Natural killer cell (primary cell): ENCODE measurements at regions not wholly inside any gene's neighbourhood (a gene's known extent, or its start where the extent isn't known, plus 50 kb on each side); places are given as distances from the start of the nearest gene placed in this dataset.

Source experiments
- ATAC-seq, 3 donors: fragments of 150-1000 bp in 2 of 3; fragments of 200-7000 bp in 1 of 3; cut with Tn5 transposase; 1 replicate in 1 of 3; 2 replicates in 2 of 3; pipeline ENCODE4 v1.10.0; 2021; ENCODE audit warnings: mild to moderate bottlenecking in 2 of 3, moderate library complexity in 2 of 3
- DNase-seq, 2 donors: peaks; one replicate each; pipeline versions ENCODE4 v3.0.0 to v3.0.0-alpha.2; 2013 to 2021; ENCODE audit warnings: mixed read lengths in 1 of 2
- H3K27ac ChIP-seq: one replicate; pipeline ENCODE4 v1.5.1; 2013; ENCODE audit warnings: mild to moderate bottlenecking, low read length
- H3K27me3 ChIP-seq: one replicate; pipeline ENCODE4 v1.6.1; 2013; ENCODE audit warnings: low read length; ENCODE audit not compliant: control insufficient read depth, insufficient read depth
- H3K36me3 ChIP-seq: one replicate; pipeline ENCODE4 v1.6.1; 2013; ENCODE audit warnings: low read length; ENCODE audit not compliant: control insufficient read depth, insufficient read depth
- H3K4me1 ChIP-seq: one replicate; pipeline ENCODE4 v1.6.1; 2013; ENCODE audit warnings: low read length; ENCODE audit not compliant: control insufficient read depth, insufficient read depth
- H3K4me3 ChIP-seq: one replicate; pipeline ENCODE4 v1.5.1; 2013; ENCODE audit warnings: low read length
- H3K9me3 ChIP-seq: one replicate; pipeline ENCODE4 v1.6.1; 2013; ENCODE audit warnings: low read length; ENCODE audit not compliant: control insufficient read depth, insufficient read depth
- H3K27ac Mint-ChIP-seq, 2 donors: one replicate each; pipeline ENCODE4 v1.8.0; 2022; ENCODE audit warnings: mild to moderate bottlenecking in 2 of 2, mixed read lengths in 2 of 2, moderate library complexity in 1 of 2
- H3K27me3 Mint-ChIP-seq, 2 donors: one replicate each; pipeline ENCODE4 v1.8.0; 2022; ENCODE audit warnings: low read depth in 2 of 2, mixed read lengths in 2 of 2
- H3K36me3 Mint-ChIP-seq: one replicate; pipeline ENCODE4 v1.8.0; 2022; ENCODE audit warnings: mixed read lengths
- H3K4me1 Mint-ChIP-seq, 2 donors: one replicate each; pipeline ENCODE4 v1.8.0; 2022; ENCODE audit warnings: mixed read lengths in 2 of 2
- H3K4me3 Mint-ChIP-seq: one replicate; pipeline ENCODE4 v1.8.0; 2022; ENCODE audit warnings: mild to moderate bottlenecking, moderate library complexity, mixed read lengths
- H3K9me3 Mint-ChIP-seq, 2 donors: one replicate each; pipeline ENCODE4 v1.8.0; 2022; ENCODE audit warnings: mixed read lengths in 2 of 2
- WGBS: methylation state at CpG from one replicate; pipeline ENCODE4 v1.1.7; 2013; ENCODE audit warnings: missing lambda C conversion rate; ENCODE audit not compliant: insufficient coverage; 5-methylcytosine and 5-hydroxymethylcytosine counted together
- intact Hi-C: fragments of 100-400 bp; cut with micrococcal nuclease; formaldehyde crosslinking; loops from one replicate; pipeline ENCODE4 v1.14.2; 2022
- TF ChIP-seq, protein P1 (sequence below): fragments of 200-600 bp; IDR thresholded peaks from one replicate; pipeline ENCODE4 v1.8.0; 2022; ENCODE audit warnings: antibody characterized with exemption

DNA sequence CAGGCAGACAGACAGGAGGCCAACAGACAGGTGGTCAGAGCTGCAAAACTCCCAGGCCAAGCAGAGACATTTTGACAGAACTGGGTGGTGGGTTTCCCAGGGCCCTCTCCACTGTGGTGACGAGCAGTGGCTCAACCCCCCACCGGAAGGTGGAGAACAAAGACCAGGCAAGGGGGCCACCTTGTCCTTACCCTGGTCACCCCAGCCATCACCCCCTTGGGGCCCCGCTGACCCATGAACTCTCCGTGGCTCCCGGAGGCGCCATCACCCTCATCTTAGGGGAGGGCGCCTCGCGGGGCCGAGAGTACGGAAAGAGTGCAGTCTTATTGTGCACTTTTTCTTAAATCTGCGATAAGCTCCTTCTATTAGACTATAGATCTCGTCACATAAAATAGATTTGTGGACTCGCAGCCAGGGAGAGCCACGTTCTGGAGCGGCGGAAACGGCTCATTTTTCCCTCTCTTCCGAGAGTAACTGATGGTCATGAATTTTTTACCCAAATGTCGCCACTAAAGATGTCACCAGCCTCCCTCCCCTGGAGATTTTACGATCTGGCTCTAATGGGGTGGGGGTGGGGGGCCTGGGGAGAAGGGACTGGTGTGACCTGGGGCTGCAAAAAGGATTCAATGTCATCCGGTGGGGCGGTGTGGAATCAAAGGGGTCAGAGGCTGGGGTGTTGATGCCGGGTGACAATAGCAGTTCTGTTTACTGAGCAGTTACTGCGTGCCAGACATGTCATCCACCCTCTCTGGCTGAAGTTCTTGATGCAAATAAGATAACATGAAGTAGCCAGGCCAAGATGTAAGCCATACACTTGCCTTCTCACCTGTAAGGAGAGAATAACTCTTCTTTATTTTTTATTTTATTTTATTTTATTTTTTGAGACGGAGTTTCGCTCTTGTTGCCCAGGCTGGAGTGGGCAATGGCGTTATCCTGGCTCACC lies 71.1 kb upstream of the MYL10 start:
- no peak for ATAC-seq
- no peak for DNase-seq
- Mint-ChIP-seq H3K9me3 (no peaks in the 10 kb centered on the region), H3K27me3 (peaks cover 0 to 6% of the 10 kb centered on the region in 2 donors), H3K4me3 (no peak overlapping the region), H3K4me1 (no peaks in the 10 kb centered on the region), H3K36me3 (no peaks in the 10 kb centered on the region), H3K27ac (no peak overlapping the region)
- Histone ChIP-seq H3K27me3 (no peaks in the 10 kb centered on the region), H3K27ac (no peak overlapping the region), H3K36me3 (no peaks in the 10 kb centered on the region), H3K9me3 (no peaks in the 10 kb centered on the region), H3K4me3 (no peak overlapping the region), H3K4me1 (no peaks in the 10 kb centered on the region)
- WGBS = 92% methylated on average over 28 of the region's 28 CpGs
- TF ChIP-seq, protein P1, sequence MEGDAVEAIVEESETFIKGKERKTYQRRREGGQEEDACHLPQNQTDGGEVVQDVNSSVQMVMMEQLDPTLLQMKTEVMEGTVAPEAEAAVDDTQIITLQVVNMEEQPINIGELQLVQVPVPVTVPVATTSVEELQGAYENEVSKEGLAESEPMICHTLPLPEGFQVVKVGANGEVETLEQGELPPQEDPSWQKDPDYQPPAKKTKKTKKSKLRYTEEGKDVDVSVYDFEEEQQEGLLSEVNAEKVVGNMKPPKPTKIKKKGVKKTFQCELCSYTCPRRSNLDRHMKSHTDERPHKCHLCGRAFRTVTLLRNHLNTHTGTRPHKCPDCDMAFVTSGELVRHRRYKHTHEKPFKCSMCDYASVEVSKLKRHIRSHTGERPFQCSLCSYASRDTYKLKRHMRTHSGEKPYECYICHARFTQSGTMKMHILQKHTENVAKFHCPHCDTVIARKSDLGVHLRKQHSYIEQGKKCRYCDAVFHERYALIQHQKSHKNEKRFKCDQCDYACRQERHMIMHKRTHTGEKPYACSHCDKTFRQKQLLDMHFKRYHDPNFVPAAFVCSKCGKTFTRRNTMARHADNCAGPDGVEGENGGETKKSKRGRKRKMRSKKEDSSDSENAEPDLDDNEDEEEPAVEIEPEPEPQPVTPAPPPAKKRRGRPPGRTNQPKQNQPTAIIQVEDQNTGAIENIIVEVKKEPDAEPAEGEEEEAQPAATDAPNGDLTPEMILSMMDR = no peak
- intact Hi-C loops = no loop called here

DNA sequence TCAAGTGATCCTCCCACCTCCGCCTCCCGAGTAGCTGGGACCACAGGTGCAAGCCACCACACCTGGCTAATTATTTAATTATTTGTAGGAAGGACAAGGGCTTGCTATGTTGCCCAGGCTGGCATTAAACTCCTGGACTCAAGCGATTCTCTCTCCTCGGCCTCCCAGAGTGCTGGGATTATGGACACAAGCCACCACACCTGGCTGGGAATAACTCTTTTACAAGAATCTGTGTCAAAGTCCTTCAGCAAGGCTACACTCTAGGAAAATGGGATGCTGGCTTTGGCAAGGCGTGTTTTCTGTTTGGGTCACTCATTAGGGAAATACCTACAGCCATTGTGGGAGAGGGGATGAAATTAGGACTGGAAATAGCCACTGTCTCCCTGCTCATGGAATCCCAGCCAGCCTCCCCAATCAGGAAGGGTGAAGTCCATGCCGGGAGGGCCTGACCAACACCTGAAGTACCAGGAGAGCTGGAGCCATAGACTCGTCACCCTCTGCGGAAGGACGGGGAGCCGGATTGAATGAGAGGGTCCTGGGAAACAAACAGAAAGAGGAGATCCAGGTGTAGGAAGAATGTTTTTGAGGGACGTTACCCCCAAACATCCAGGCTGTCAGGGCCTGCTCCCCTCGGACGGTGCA lies 72.2 kb upstream of the MYL10 start:
- Histone ChIP-seq H3K27me3 (no peaks in the 10 kb centered on the region), H3K4me3 (no peak overlapping the region), H3K36me3 (no peaks in the 10 kb centered on the region), H3K4me1 (no peaks in the 10 kb centered on the region), H3K27ac (no peak overlapping the region), H3K9me3 (no peaks in the 10 kb centered on the region)
- intact Hi-C loops = no loop called here
- H3K9me3 Mint-ChIP-seq = no peaks in the 10 kb centered on the region
- H3K4me3 Mint-ChIP-seq = no peak overlapping the region
- WGBS = 94% methylated on average over 11 of the region's 13 CpGs
- H3K4me1 Mint-ChIP-seq = no peaks in the 10 kb centered on the region
- no peaks in the 10 kb centered on the region for H3K36me3 Mint-ChIP-seq
- no peak overlapping the region for H3K27ac Mint-ChIP-seq
- ATAC-seq (no peak), DNase-seq (no peak)
- TF ChIP-seq, protein P1 = no peak
- peaks cover 0 to 9% of the 10 kb centered on the region in 2 donors for H3K27me3 Mint-ChIP-seq

DNA sequence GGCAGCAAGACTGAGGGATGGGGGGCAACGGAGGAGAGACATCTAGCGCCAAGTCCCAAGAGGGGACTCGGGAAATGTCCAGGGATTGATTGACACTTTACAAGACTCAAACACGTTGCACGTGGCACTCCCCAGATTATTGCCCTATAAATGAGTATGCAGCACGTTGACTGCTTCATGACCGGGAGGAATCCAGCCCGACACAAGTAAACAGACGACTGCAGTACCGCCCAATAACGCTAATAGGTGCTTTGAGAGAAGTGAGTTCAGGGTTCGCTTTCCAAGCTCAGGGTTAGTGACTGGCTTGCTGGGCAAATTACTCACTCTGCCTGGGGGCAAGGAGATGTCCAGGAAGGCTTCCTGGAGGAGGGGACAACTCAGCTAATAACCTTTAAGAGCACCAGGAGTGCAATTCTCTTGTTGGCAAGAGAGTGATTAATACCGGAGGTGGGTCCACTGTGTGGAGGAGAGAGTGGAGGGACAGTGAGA lies 73.3 kb upstream of the MYL10 start:
- H3K27ac ChIP-seq = no peak overlapping the region
- DNase-seq = no peak
- Mint-ChIP-seq H3K4me1 (no peaks in the 10 kb centered on the region), H3K4me3 (no peak overlapping the region), H3K27ac (no peak overlapping the region), H3K36me3 (no peaks in the 10 kb centered on the region), H3K9me3 (no peaks in the 10 kb centered on the region), H3K27me3 (peaks cover 0 to 9% of the 10 kb centered on the region in 2 donors)
- no peak for ATAC-seq
- H3K36me3 ChIP-seq = no peaks in the 10 kb centered on the region
- H3K27me3 ChIP-seq = no peaks in the 10 kb centered on the region
- no peaks in the 10 kb centered on the region for H3K9me3 ChIP-seq
- 89% methylated on average over 13 of the region's 13 CpGs for WGBS
- intact Hi-C loops = no loop called here
- TF ChIP-seq, protein P1 = no peak
- H3K4me3 ChIP-seq = no peak overlapping the region
- H3K4me1 ChIP-seq = no peaks in the 10 kb centered on the region
